Cardiac fibroblast (primary cell): ENCODE measurements at regions not wholly inside any gene's neighbourhood (a gene's known extent, or its start where the extent isn't known, plus 50 kb on each side); places are given as distances from the start of the nearest gene placed in this dataset.

ENCODE experiments used
- DNase-seq, 2 donors: peaks; one replicate each; pipeline versions ENCODE4 v3.0.0 to v3.0.0-alpha.2; 2010; ENCODE audit warnings: low read depth in 2 of 2
- H3K4me3 ChIP-seq, 2 donors: replicated peaks in 1 of 2; 1 replicate in 1 of 2; 2 replicates in 1 of 2; pipeline ENCODE4 v1.5.1; 2011; ENCODE audit warnings: low read depth in 2 of 2, low read length in 2 of 2, mild to moderate bottlenecking in 2 of 2, moderate library complexity in 1 of 2
- TF ChIP-seq, protein P1 (sequence below): IDR thresholded peaks from one replicate; pipeline ENCODE4 v1.5.1; 2011; ENCODE audit warnings: low read depth, mild to moderate bottlenecking, low read length, inconsistent platforms

DNA sequence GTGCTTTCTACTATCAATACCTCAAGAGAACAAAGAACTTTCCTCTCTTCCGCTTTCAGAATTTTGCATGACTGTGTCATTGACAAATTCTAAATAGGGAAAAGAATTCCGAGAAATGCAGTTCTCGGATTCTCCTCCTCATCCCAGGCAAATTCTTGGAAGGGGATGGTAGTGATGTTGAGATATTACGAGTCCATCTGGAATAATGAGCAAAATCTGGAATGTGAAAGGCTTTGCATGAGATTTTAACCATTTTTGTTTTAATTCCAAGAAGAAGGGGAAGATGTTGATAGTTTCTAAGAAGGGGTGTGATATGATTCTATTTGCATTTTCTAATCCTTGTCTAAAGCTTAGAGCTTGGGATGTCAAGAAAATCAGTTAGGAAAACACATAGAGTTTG, 127.1 kb upstream of the DOCK10 start:
- TF ChIP-seq, protein P1, sequence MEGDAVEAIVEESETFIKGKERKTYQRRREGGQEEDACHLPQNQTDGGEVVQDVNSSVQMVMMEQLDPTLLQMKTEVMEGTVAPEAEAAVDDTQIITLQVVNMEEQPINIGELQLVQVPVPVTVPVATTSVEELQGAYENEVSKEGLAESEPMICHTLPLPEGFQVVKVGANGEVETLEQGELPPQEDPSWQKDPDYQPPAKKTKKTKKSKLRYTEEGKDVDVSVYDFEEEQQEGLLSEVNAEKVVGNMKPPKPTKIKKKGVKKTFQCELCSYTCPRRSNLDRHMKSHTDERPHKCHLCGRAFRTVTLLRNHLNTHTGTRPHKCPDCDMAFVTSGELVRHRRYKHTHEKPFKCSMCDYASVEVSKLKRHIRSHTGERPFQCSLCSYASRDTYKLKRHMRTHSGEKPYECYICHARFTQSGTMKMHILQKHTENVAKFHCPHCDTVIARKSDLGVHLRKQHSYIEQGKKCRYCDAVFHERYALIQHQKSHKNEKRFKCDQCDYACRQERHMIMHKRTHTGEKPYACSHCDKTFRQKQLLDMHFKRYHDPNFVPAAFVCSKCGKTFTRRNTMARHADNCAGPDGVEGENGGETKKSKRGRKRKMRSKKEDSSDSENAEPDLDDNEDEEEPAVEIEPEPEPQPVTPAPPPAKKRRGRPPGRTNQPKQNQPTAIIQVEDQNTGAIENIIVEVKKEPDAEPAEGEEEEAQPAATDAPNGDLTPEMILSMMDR, result no peak
- DNase-seq, result no peak
- no peak overlapping the region for H3K4me3 ChIP-seq

DNA sequence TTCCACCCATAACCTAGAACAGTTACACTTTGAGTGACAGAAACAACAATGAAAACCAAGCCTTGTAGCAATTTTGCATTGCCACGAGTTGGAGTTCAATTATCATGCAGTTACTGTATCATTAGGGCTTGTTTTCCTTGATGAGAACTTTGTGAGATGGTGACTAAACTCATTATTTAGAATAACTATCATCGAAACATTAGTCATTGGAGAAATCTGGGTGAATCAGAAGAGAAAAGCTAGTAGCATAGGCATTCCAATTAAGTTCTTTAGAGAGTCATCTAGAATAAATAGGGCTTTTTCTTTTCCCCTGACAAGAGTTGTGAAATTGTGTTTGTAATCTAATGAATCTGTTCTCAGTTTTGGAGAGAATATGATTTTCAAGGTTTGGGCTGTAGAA, 122.8 kb upstream of the DOCK10 start:
- TF ChIP-seq, protein P1, result no peak
- peak in 1 of 2 donors; percentile 52 for DNase-seq
- no peak overlapping the region for H3K4me3 ChIP-seq

DNA sequence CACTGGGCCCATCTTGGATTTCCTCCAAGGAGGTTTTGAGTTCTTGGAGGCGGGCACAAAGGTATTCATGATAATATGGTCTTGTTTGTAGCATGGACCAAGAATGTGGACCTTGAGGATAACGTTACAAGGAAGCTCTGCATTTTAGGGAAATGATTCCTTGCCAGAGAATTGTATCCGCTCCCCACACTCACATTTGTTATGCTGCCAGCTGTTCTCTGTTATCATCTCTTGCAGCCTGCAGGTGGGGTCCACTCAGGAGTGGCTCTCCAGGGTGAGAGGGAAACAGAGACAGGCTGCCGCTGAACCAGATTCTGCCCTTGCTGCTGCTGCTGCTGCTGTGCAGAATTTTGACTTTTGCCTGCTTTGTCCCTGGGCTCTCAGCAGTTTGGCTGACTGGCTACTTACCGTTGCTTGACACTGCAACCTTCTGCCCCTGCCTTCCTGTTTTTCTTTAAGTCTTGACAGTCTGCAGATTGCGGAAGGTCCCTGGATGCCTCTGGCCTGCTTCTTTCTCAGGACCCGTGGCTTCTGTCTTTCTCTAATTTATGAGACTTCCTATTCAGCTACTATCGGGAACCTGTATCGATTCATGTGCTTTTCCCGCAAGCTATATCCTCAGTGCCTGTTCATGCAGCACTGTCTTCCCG, 122.3 kb upstream of the DOCK10 start:
- no peak for DNase-seq
- TF ChIP-seq, protein P1, result no peak
- no peak overlapping the region for H3K4me3 ChIP-seq

DNA sequence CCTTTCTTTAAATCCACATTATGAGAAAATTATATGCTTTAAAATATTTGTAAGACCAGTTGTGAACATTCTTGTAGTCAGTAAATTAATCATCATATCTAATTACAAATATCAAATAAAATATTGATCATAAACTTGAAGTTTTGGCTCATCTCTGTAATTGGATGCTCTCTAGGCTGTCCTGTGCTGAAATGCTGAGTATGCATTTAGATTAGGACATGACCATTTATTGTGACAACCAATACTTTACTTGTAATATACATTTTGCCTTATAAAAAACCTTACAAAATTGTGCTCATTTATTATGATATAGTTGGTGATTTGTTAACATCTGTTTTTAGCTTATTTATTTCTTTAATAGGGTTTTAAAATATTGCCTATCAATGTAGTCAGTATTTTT, 116.1 kb upstream of the DOCK10 start:
- H3K4me3 ChIP-seq, result no peak overlapping the region
- no peak for DNase-seq
- TF ChIP-seq, protein P1, result no peak

DNA sequence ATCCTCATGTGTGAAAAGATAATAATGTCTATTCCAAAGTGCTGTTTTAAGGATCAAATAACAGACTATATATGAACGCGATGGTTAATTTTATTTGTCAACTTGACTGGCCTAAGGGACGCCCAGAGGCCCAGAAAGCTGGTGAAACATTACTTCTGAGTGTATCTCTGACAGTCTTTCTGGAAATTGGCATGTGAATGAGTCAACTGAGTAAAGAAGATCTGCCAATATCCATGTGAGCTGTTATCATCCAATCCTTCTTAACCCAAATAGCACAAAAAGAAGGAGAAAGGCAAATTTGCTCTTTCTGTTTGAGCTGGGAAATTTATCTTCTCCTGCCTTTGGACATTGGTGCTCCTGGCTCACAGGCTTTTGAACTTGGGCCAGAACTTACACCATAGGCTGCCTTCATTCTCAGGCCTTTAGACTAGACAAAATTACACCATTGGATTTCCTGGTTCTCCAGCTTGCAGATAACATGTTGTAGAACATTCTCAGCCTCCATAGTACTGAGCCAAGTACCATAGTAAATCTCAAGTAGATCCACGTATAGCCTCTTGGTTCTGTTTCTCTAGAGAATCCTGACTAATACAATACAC, 114.7 kb upstream of the DOCK10 start:
- TF ChIP-seq, protein P1, result no peak
- no peak overlapping the region for H3K4me3 ChIP-seq
- DNase-seq, result peak in 1 of 2 donors; percentile 10

DNA sequence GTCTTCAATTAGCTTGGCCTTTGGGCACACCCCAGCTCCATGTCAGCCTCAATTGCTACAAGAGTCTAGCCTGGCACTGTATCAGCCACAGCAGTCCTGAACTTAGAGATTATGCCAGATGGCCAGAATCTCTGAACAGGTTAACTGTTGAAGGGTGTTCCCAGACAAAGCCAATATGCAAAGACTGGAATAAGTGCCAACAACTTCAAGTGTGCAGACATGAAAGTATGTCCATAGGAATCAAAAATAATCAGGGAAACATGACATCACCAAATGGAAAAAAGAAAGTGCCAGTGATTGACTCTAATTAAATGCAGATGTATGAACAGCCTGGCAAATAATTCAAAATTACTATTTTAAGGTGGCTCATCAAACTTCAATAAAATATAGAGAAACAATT, 98.5 kb upstream of the DOCK10 start:
- DNase-seq, result no peak
- H3K4me3 ChIP-seq, result no peak overlapping the region
- TF ChIP-seq, protein P1, result no peak
